ENCODE measurements at regions not wholly inside any gene's neighbourhood (a gene's known extent, or its start where the extent isn't known, plus 50 kb on each side); places are given as distances from the start of the nearest gene placed in this dataset.
"Not testable (repeated sequence)": the region's sequence is repeated elsewhere in the genome, so short reads cannot be mapped to it uniquely, and the experiment has no call there.

DNA sequence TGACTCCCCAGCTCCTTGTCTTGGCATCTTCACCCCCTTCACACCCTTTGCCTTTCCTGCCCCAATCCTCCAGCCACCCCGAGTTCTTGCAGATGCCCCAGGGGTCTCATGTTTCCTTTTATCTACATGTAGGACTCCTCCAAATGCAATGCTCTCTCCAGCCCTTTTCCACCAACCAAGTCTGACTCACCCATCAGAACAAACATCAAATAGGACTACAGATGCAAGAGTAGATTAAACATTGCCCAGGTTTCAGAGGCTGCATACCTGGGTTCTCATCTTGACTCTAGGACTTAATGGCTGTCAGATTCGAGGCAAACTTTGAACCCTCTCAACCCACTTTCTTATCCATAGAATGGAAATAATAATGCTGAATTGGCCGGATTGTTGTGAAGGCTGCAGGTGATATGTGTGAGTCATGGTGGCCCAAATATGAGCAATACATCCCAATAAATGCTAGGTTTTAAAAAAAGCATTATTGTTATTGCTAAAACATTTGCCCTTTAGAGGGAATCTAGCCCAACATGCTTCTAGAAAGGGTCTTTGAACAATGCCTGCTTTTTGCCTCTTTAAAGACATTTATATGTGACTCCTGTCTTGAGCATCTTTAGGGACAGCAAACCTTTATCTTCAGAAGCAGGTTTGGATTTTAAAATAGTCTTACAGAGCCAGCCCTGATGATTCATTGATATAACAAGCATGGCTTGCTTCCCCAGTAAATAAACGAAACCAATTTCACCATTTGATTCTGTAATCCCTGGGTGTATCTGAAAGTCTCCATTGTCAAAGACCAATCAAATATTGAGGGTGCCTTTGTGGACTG lies 310.1 kb downstream of the FOXL1 start:
- DNase-seq (ENCODE audit: low spot score), result no peak

GRCh38 chr16:86889054-86889366 lies 310.7 kb downstream of the FOXL1 start:
- DNase-seq (ENCODE audit: low spot score), result not testable (repeated sequence)

DNA sequence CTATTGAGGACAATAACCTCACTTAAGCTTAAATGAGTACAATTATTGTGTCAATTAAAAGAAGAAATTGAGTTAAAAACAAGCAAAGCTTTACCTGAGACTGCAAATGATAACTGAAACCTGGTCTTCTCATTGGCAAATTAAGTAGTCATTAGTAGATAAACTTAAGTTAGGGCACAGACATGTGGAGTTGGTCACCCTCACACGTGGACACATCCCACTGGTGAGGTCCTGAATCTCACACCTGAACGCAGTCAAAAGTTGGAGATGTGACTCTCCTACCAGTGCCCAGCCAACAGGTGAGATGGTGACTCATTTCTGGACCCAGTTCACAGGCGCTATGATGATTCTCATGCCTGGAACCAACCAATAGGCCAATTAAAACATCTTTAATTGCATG lies 311.6 kb downstream of the FOXL1 start:
- DNase-seq (ENCODE audit: low spot score), result no peak

- no peak for DNase-seq (ENCODE audit: low spot score)
Observed at GRCh38 chr16:86891121-86891520, 312.8 kb downstream of the FOXL1 start.

- DNase-seq (ENCODE audit: low spot score), result no peak
Observed at GRCh38 chr16:86891631-86892030, 313.3 kb downstream of the FOXL1 start.

GRCh38 chr16:86892509-86892908 lies 314.2 kb downstream of the FOXL1 start:
- peak; percentile 9 for DNase-seq (ENCODE audit: low spot score)

DNA sequence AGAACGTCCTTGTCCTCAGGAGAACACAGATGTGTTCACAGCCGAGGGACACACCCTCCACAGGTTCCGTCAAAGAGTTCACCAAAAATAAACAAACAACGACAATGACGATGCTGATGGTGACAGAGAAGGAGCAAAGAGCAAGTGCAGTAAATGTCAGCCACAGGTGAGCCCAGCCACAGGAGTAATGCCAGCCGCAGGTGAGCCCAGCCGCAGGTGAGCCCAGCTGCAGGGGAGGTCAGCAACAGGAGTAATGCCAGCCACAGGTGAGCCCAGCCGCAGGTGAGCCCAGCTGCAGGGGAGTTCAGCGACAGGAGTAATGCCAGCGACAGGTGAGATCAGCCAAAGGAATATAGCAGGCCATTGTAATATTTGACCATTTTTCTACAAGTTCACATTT lies 315.2 kb downstream of the FOXL1 start:
- no peak for DNase-seq (ENCODE audit: low spot score)

GRCh38 chr16:86894029-86894567 lies 315.7 kb downstream of the FOXL1 start:
- DNase-seq (ENCODE audit: low spot score), result no peak

DNA sequence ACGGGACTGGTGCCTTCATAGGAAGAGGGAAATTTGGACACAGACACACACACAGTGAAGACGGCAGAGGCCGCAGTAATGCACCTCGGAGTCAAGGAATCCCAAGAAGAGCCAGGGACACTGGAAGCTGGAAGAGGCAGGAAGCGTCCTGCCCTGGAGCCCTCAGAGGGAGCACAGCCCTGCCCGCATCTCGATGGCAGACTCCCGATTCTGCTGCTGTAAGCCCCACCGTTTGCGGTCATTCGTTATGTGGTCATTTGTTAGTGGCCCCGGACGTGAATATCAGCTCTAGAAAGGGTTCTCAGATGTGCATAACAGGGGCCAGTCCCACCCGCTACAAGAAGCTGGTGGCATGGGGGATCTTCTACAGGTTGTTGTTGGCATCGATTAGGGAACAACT lies 316.6 kb downstream of the FOXL1 start:
- no peak for DNase-seq (ENCODE audit: low spot score)

DNA sequence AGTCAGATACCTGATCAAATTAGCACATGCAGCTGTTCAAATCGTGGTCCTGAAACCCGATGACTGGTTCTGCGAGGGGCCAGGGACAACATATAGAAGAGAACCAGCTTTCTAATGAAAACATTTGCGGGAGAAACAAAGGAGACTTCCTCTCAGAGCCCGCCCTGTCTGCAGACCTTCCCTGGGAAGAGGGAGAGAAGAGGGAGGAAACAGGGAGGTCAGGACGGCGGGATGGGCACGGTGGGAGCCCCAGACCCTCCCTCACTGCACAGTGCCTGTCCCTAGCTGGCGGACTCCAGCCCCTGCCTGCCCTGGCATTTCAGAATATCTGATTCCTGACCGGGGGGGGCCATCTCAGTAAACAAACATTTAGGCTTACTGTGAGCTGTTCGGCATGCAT lies 317.3 kb downstream of the FOXL1 start:
- no peak for DNase-seq (ENCODE audit: low spot score)

GRCh38 chr16:86896976-86897375 lies 318.6 kb downstream of the FOXL1 start:
- DNase-seq (ENCODE audit: low spot score), result no peak

DNA sequence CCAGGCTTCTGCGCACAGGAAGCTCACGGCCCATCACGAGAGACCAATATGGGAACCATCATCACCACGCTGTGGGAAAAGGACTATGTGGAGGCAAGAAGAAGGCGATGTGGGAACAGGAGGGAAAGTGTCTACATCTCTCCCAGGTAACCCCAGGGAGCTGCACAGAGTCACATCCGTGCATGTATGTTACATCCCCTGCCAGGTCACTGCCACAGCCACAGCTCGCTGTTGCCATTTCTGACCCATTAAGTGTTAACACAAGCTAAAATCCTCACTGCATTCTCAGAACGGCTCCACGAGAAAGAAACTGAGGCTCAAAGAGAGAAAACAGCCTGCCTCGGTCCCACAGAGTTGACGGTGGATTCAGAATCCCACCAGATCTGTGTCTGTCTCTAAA lies 319.1 kb downstream of the FOXL1 start:
- no peak for DNase-seq (ENCODE audit: low spot score)

DNA sequence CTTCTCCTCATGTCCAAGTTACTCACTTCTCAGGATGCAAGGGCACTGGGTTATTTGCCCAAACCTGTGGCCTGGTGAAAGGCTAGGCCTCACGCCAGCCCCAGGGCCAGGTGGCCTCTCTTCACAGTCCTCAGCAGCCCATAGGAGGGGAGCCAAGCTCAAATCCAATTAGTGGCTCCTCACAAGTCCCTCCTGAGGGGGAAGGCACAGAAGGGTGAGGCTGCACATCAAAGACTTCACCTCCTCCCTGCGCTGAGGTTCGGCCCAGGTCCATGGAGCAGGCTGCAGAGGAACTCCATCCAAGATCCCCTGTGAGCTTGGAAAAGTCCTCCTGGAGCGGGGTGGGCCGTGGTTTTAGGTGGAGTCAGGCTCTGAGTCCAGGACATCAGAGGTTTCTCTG lies 320.0 kb downstream of the FOXL1 start:
- no peak for DNase-seq (ENCODE audit: low spot score)

- no peak for DNase-seq (ENCODE audit: low spot score)
Observed at GRCh38 chr16:86899151-86899550, 320.8 kb downstream of the FOXL1 start.

- no peak for DNase-seq (ENCODE audit: low spot score)
Observed at GRCh38 chr16:86899757-86900156, 321.4 kb downstream of the FOXL1 start.

GRCh38 chr16:86901483-86901882 lies 323.1 kb downstream of the FOXL1 start:
- no peak for DNase-seq (ENCODE audit: low spot score)

DNA sequence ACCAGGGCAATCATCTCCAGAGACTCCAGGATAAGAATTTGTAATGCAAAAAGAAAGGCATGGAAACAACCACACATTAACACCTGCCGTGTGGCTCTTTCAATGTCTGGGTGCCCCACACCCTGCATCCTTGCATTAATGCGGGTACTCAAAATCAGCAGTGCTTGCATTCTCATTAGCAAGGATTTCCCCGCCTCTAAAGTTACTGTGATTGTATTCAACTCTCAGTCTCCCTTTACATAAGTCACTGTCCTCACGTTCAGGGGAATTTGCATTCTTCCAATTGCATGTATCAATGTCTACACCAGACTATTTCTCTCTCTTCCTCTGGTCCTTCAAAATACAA lies 324.3 kb downstream of the FOXL1 start:
- no peak for DNase-seq (ENCODE audit: low spot score)

DNA sequence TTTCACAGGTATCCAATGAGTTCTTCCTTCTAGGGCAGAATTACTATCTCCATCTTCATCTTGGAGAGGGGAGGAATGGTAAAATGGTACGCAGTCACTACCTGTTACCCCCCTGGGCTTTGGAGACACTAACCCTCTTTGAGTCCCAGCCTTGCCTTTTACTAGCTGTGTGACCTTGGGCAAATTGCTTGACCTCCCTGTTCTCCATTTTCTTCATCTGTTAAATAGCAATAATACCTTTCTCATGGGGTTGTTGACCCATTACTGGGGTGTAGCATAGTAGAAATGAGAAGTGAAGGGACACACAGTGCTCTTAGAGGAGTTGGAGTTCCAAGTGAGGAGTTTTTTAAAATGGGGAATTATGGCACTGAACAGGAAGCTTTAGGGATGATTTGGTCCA lies 324.7 kb downstream of the FOXL1 start:
- DNase-seq (ENCODE audit: low spot score), result no peak

DNA sequence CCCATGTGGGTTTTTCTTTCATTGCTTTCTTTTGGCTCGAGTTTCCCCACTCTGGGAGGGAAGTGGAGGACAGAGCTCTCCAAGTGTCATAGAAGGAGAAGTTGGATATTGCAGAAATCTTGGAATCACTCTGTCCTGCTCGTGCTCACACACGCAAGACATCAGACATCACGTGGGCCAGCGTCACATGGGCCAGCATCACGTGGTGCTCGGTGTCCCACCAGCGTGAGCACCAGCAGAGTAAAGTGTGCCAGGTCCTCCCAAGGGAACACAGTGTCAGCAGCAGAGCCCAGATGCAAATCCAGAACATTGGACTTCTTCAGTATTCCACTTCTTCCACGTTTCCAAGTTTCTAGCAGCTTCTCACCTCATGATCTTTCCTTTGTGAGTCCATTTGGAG lies 327.0 kb downstream of the FOXL1 start:
- DNase-seq (ENCODE audit: low spot score), result no peak

DNA sequence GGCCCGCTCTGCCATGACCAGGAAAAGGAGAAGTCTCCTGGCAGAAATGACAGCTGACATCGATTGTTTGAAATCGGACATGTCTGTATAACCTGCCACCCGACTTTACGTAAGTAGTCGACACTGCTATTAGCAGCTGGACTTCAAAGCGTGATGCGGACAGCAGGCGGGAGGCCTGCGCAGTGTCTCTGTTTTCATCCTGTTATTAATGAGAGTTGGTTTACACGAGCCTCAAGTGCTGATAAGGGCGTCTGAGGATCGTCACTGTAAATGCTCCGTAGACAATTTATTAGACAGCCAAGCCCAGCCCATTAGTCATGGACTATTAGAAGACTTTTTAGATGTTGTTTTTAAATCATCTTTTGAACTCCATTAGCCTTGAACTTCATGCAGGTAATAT lies 328.3 kb downstream of the FOXL1 start:
- DNase-seq (ENCODE audit: low spot score), result no peak

DNA sequence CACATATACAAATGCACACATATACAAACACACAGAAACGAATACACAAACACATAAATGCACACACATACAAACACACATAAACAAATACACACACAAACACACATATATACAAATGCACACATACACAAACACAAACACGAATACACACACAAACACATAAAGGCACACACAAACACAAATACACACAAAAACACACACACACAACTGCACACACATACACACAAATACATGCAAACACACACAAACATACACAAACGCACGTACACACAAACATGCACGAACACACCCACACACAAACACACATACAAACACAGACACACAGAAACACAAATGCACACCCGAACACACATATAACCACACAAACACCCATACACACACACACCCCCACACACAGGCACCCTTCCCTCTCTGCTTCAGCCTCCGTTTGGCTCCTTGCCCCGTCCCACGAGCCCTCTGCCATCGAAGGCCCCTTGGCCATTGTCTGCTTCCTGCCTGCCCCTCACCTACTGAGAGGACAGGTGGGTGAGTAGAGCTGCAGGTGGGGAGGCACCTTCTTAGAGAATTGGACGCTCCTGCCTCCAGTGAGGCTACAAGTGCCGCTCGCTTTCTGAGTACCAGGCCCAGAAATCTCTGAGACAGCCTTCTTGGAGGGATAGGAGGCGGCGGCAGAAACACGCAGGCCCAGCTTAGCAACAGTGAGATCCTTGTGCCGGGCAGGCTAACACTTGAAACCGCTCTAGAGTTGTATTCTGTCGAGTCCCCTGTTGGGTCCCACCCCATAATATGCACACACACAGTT lies 331.2 kb downstream of the FOXL1 start:
- no peak for DNase-seq (ENCODE audit: low spot score)

- DNase-seq (ENCODE audit: low spot score), result no peak
Observed at GRCh38 chr16:86910161-86910769, 331.9 kb downstream of the FOXL1 start.

- no peak for DNase-seq (ENCODE audit: low spot score)
Observed at GRCh38 chr16:86911437-86911958, 333.1 kb downstream of the FOXL1 start.

All from Ammon's horn (tissue), 1 donor.